GM23338 (cell line): ENCODE measurements at regions not wholly inside any gene's neighbourhood (a gene's known extent, or its start where the extent isn't known, plus 50 kb on each side); places are given as distances from the start of the nearest gene placed in this dataset.

Experiments used
- ATAC-seq: fragments of 200-7000 bp; cut with Tn5 transposase; 3 replicates; pipeline ENCODE4 v1.9.1; 2020
- DNase-seq: peaks from one replicate; pipeline ENCODE4 v3.0.0-alpha.2; 2015; ENCODE audit warnings: low spot score
- H2AFZ ChIP-seq: fragments of 200-600 bp; sonication (generic); 2 replicates; pipeline ENCODE4 v1.8.0; 2016; ENCODE audit warnings: antibody characterized with exemption, mild to moderate bottlenecking, moderate library complexity
- H3F3A ChIP-seq: fragments of 200-600 bp; sonication (generic); replicated peaks from 2 replicates; pipeline ENCODE4 v1.8.0; 2017; ENCODE audit warnings: antibody characterized with exemption, mixed run types, low read depth
- H3K27ac ChIP-seq: fragments of 200-600 bp; sonication (generic); 2 replicates; pipeline ENCODE4 v1.6.1; 2016; ENCODE audit warnings: low read depth
- H3K27me3 ChIP-seq: fragments of 200-600 bp; sonication (generic); 2 replicates; pipeline ENCODE4 v1.8.0; 2016; ENCODE audit warnings: mild to moderate bottlenecking, mixed run types, moderate library complexity; ENCODE audit not compliant: insufficient read depth
- H3K36me3 ChIP-seq: fragments of 200-600 bp; sonication (generic); 2 replicates; pipeline ENCODE4 v1.8.0; 2016; ENCODE audit warnings: mild to moderate bottlenecking; ENCODE audit not compliant: insufficient read depth
- H3K4me1 ChIP-seq: fragments of 200-600 bp; sonication (generic); 2 replicates; pipeline ENCODE4 v1.8.0; 2016; ENCODE audit warnings: mild to moderate bottlenecking, moderate library complexity; ENCODE audit not compliant: insufficient read depth
- H3K4me2 ChIP-seq: fragments of 200-600 bp; sonication (generic); 2 replicates; pipeline ENCODE4 v1.7.1; 2017; ENCODE audit warnings: mixed run types
- H3K4me3 ChIP-seq: fragments of 200-600 bp; sonication (generic); 2 replicates; pipeline ENCODE4 v1.6.1; 2016; ENCODE audit warnings: mixed run types
- H3K79me2 ChIP-seq: fragments of 200-600 bp; sonication (generic); replicated peaks from 2 replicates; pipeline ENCODE4 v1.8.0; 2017; ENCODE audit warnings: mild to moderate bottlenecking; ENCODE audit not compliant: insufficient read depth
- H3K9me2 ChIP-seq: fragments of 200-600 bp; sonication (generic); 2 replicates; pipeline ENCODE4 v1.8.0; 2017; ENCODE audit not compliant: insufficient read depth
- H4K20me1 ChIP-seq: fragments of 200-600 bp; sonication (generic); replicated peaks from 2 replicates; pipeline ENCODE4 v1.8.0; 2017; ENCODE audit warnings: mild to moderate bottlenecking; ENCODE audit not compliant: insufficient read depth
- H3K27ac Mint-ChIP-seq: 2 replicates; pipeline ENCODE4 v1.8.0; 2020; ENCODE audit warnings: inconsistent platforms, mild to moderate bottlenecking, moderate library complexity, mixed read lengths
- H3K27me3 Mint-ChIP-seq: 3 replicates; pipeline ENCODE4 v1.8.0; 2022; ENCODE audit warnings: low read depth, mild to moderate bottlenecking, moderate library complexity, mixed read lengths, inconsistent platforms; ENCODE audit not compliant: insufficient read depth, poor library complexity
- H3K36me3 Mint-ChIP-seq: 3 replicates; pipeline ENCODE4 v1.8.0; 2021; ENCODE audit warnings: low read depth, mild to moderate bottlenecking, inconsistent platforms, moderate library complexity, mixed read lengths
- H3K4me1 Mint-ChIP-seq: 3 replicates; pipeline ENCODE4 v1.8.0; 2020; ENCODE audit warnings: mild to moderate bottlenecking, inconsistent platforms, mixed read lengths
- H3K4me3 Mint-ChIP-seq: 3 replicates; pipeline ENCODE4 v1.8.0; 2021; ENCODE audit warnings: moderate library complexity, mild to moderate bottlenecking, inconsistent platforms, mixed read lengths
- H3K9me3 Mint-ChIP-seq: 3 replicates; pipeline ENCODE4 v1.8.0; 2020; ENCODE audit warnings: moderate library complexity, mild to moderate bottlenecking, inconsistent platforms, mixed read lengths
- CREB1 ChIP-seq: fragments of 250-450 bp; sonication (Bioruptor Pico); IDR thresholded peaks from 2 replicates; pipeline ENCODE4 v1.5.0; 2020; ENCODE audit warnings: low read depth, mild to moderate bottlenecking, moderate library complexity
- CTCF ChIP-seq, 2 experiments: fragments of 200-600 bp in 1 of 2; sonication (generic) in 1 of 2; conservative IDR thresholded peaks; 2 replicates each; pipeline versions ENCODE4 v1.5.1 to v1.6.1; 2016 to 2017; ENCODE audit warnings: antibody characterized with exemption in 2 of 2, low read depth in 2 of 2, mild to moderate bottlenecking in 2 of 2, moderate library complexity in 1 of 2
- EZH2 ChIP-seq: fragments of 200-600 bp; sonication (generic); IDR thresholded peaks from one replicate; pipeline ENCODE4 v1.8.0; 2017; ENCODE audit warnings: antibody characterized with exemption, mild to moderate bottlenecking, low read depth; ENCODE audit not compliant: unreplicated experiment
- EZH2phosphoT487 ChIP-seq: fragments of 200-600 bp; sonication (generic); IDR thresholded peaks from one replicate; pipeline ENCODE4 v1.8.1; 2018; ENCODE audit warnings: antibody characterized with exemption; ENCODE audit not compliant: unreplicated experiment
- JUNB ChIP-seq: IDR thresholded peaks from one replicate; pipeline ENCODE4 v1.6.1; 2016; ENCODE audit warnings: antibody characterized with exemption; ENCODE audit not compliant: unreplicated experiment
- NANOG ChIP-seq: IDR thresholded peaks from 2 replicates; pipeline ENCODE4 v1.6.1; 2016; ENCODE audit warnings: antibody characterized with exemption, borderline replicate concordance
- POLR2AphosphoS5 ChIP-seq: IDR thresholded peaks from 2 replicates; pipeline ENCODE4 v1.6.1; 2016; ENCODE audit warnings: antibody characterized with exemption, low read depth
- REST ChIP-seq: IDR thresholded peaks from one replicate; pipeline ENCODE4 v1.6.1; 2018; ENCODE audit warnings: antibody characterized with exemption; ENCODE audit not compliant: unreplicated experiment
- STAT1 ChIP-seq: IDR thresholded peaks from one replicate; pipeline ENCODE4 v1.6.1; 2016; ENCODE audit warnings: antibody characterized with exemption; ENCODE audit not compliant: unreplicated experiment
- ZNF114 ChIP-seq: fragments of 250-450 bp; sonication (Bioruptor Pico); IDR thresholded peaks from 2 replicates; pipeline ENCODE4 v1.5.0; 2020; ENCODE audit warnings: mild to moderate bottlenecking, moderate library complexity
- ZNF331 ChIP-seq: fragments of 250-450 bp; sonication (Bioruptor Pico); IDR thresholded peaks from 2 replicates; pipeline ENCODE4 v1.5.0; 2020; ENCODE audit warnings: low read depth, mild to moderate bottlenecking, moderate library complexity
- ZNF462 ChIP-seq: fragments of 250-450 bp; sonication (Bioruptor Pico); IDR thresholded peaks from 2 replicates; pipeline ENCODE4 v1.5.0; 2020; ENCODE audit warnings: mild to moderate bottlenecking, moderate library complexity
- TF ChIP-seq, protein P1 (sequence below): IDR thresholded peaks from 2 replicates; pipeline ENCODE4 v1.6.1; 2016; ENCODE audit warnings: antibody characterized with exemption

DNA sequence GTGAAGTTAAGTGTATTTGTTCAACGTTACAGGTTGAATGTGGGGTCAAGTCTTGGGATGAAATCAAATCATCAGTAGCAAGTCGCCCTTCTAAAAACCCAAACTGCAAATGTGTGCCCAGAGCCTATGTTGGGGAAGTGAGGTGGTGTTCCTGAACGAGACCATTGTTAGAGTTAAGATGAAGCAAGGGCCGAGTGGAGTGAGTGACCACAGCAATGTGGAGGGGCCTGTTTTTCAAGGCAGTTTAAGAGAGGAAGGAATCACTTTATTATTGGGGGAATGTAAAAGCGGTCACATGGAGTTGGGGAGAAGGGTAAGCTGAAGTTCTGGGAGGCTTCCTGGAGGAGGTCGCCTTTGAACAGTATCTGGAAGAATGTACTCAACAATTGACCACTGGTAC is 68.5 kb downstream of the MYCN start:
- TF ChIP-seq CTCF (conservative IDR thresholded peaks at IDR 0.05; ENCODE audit: low read depth in 2 of 2) = no peak
- TF ChIP-seq POLR2AphosphoS5 = no peak
- no peak for TF ChIP-seq CREB1
- no peak for TF ChIP-seq ZNF331 (CRISPR knock-in tag)
- TF ChIP-seq EZH2 = no peak
- TF ChIP-seq REST = no peak
- no peak for TF ChIP-seq JUNB
- no peak for TF ChIP-seq STAT1
- TF ChIP-seq, protein P1, sequence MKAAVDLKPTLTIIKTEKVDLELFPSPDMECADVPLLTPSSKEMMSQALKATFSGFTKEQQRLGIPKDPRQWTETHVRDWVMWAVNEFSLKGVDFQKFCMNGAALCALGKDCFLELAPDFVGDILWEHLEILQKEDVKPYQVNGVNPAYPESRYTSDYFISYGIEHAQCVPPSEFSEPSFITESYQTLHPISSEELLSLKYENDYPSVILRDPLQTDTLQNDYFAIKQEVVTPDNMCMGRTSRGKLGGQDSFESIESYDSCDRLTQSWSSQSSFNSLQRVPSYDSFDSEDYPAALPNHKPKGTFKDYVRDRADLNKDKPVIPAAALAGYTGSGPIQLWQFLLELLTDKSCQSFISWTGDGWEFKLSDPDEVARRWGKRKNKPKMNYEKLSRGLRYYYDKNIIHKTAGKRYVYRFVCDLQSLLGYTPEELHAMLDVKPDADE = no peak
- no peak for TF ChIP-seq ZNF114 (CRISPR knock-in tag)
- TF ChIP-seq EZH2phosphoT487 = no peak
- no peak for TF ChIP-seq ZNF462 (CRISPR knock-in tag)
- no peak for TF ChIP-seq NANOG
- 0 out of 2 replicates have a peak, but pooled peaks cover 22% of the 10 kb centered on the region for H3K9me2 ChIP-seq
- H3K4me2 ChIP-seq = no peak overlapping the region
- no peaks in the 10 kb centered on the region for H3K36me3 ChIP-seq
- H3K9me3 Mint-ChIP-seq = peaks cover 5% of the 10 kb centered on the region; the same call in 2 of the 3 replicates
- H3K4me3 ChIP-seq = no peak overlapping the region
- H3K4me3 Mint-ChIP-seq = no peak overlapping the region
- no peaks in the 10 kb centered on the region for H3K36me3 Mint-ChIP-seq
- ATAC-seq (no peak), DNase-seq (no peak)
- H3F3A ChIP-seq = peaks cover 14% of the 10 kb centered on the region
- H4K20me1 ChIP-seq = no peaks in the 10 kb centered on the region
- H3K4me1 Mint-ChIP-seq = peaks cover 21% of the 10 kb centered on the region
- H3K4me1 ChIP-seq = peaks cover 24% of the 10 kb centered on the region
- no peak overlapping the region for H3K27ac ChIP-seq
- H3K27me3 Mint-ChIP-seq = peaks cover 8% of the 10 kb centered on the region
- no peaks in the 10 kb centered on the region for H3K79me2 ChIP-seq
- no peak overlapping the region for H3K27ac Mint-ChIP-seq
- 0 out of 2 replicates have a peak overlapping the region, but pooled peaks have one; percentile 66 for H2AFZ ChIP-seq
- no peaks in the 10 kb centered on the region for H3K27me3 ChIP-seq
